WTC11 (cell line): ENCODE measurements at regions not wholly inside any gene's neighbourhood (a gene's known extent, or its start where the extent isn't known, plus 50 kb on each side); places are given as distances from the start of the nearest gene placed in this dataset.

Experiments used
- CTCF ChIP-seq: fragments of 200-600 bp; IDR thresholded peaks from 2 replicates; pipeline ENCODE4 v1.8.0; 2022; ENCODE audit warnings: antibody characterized with exemption
- ELF4 ChIP-seq: sonication (generic); formaldehyde crosslinking; IDR thresholded peaks from 2 replicates; pipeline ENCODE4 v1.8.1; 2022; ENCODE audit warnings: low read depth, mild to moderate bottlenecking, moderate library complexity, missing genetic modification reagents
- FOXP1 ChIP-seq: sonication (generic); formaldehyde crosslinking; IDR thresholded peaks from 2 replicates; pipeline ENCODE4 v1.8.0; 2022; ENCODE audit warnings: missing genetic modification reagents, mild to moderate bottlenecking, moderate library complexity, borderline replicate concordance
- USF2 ChIP-seq: sonication (generic); formaldehyde crosslinking; IDR thresholded peaks from 2 replicates; pipeline ENCODE4 v1.8.1; 2023; ENCODE audit warnings: mild to moderate bottlenecking, missing genetic modification reagents, moderate library complexity
- TF ChIP-seq, protein P1 (sequence below): sonication (generic); formaldehyde crosslinking; IDR thresholded peaks from 2 replicates; pipeline ENCODE4 v1.8.1; 2022; ENCODE audit warnings: missing genetic modification reagents, borderline replicate concordance
- TF ChIP-seq, protein P2 (sequence below): fragments of 250-450 bp; sonication (Bioruptor Pico); IDR thresholded peaks from 2 replicates; pipeline ENCODE4 v1.9.0; 2021; ENCODE audit warnings: mild to moderate bottlenecking, borderline replicate concordance
- TF ChIP-seq, protein P3 (sequence below): sonication (generic); formaldehyde crosslinking; IDR thresholded peaks from 2 replicates; pipeline ENCODE4 v1.8.1; 2023; ENCODE audit warnings: mild to moderate bottlenecking, missing genetic modification reagents

DNA sequence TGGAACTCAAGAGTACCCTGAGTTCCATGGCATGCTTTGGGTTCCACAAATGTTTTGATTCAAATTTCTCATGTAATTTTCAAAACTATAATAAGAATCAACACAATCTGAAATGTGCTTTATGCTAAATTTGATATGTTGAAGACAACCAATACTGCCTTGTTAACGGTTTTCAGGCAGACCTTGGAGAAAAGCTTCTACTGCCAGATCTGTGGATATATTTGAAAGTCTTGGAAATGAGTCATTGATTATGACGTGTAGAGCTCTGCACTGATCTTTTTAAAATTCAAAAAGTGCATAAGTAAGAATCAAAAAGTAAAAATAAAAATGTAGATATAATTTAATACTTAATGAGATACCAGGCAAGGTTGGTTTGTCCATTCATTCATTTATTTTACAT, 74.0 kb upstream of the TNR start:
- TF ChIP-seq USF2 (CRISPR knock-in tag), result no peak
- TF ChIP-seq, protein P1, sequence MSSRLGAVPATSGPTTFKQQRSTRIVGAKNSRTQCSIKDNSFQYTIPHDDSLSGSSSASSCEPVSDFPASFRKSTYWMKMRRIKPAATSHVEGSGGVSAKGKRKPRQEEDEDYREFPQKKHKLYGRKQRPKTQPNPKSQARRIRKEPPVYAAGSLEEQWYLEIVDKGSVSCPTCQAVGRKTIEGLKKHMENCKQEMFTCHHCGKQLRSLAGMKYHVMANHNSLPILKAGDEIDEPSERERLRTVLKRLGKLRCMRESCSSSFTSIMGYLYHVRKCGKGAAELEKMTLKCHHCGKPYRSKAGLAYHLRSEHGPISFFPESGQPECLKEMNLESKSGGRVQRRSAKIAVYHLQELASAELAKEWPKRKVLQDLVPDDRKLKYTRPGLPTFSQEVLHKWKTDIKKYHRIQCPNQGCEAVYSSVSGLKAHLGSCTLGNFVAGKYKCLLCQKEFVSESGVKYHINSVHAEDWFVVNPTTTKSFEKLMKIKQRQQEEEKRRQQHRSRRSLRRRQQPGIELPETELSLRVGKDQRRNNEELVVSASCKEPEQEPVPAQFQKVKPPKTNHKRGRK (CRISPR knock-in tag), result no peak
- TF ChIP-seq ELF4 (CRISPR knock-in tag), result no peak
- TF ChIP-seq CTCF, result no peak
- TF ChIP-seq, protein P2, sequence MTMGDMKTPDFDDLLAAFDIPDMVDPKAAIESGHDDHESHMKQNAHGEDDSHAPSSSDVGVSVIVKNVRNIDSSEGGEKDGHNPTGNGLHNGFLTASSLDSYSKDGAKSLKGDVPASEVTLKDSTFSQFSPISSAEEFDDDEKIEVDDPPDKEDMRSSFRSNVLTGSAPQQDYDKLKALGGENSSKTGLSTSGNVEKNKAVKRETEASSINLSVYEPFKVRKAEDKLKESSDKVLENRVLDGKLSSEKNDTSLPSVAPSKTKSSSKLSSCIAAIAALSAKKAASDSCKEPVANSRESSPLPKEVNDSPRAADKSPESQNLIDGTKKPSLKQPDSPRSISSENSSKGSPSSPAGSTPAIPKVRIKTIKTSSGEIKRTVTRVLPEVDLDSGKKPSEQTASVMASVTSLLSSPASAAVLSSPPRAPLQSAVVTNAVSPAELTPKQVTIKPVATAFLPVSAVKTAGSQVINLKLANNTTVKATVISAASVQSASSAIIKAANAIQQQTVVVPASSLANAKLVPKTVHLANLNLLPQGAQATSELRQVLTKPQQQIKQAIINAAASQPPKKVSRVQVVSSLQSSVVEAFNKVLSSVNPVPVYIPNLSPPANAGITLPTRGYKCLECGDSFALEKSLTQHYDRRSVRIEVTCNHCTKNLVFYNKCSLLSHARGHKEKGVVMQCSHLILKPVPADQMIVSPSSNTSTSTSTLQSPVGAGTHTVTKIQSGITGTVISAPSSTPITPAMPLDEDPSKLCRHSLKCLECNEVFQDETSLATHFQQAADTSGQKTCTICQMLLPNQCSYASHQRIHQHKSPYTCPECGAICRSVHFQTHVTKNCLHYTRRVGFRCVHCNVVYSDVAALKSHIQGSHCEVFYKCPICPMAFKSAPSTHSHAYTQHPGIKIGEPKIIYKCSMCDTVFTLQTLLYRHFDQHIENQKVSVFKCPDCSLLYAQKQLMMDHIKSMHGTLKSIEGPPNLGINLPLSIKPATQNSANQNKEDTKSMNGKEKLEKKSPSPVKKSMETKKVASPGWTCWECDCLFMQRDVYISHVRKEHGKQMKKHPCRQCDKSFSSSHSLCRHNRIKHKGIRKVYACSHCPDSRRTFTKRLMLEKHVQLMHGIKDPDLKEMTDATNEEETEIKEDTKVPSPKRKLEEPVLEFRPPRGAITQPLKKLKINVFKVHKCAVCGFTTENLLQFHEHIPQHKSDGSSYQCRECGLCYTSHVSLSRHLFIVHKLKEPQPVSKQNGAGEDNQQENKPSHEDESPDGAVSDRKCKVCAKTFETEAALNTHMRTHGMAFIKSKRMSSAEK, result no peak
- TF ChIP-seq, protein P3, sequence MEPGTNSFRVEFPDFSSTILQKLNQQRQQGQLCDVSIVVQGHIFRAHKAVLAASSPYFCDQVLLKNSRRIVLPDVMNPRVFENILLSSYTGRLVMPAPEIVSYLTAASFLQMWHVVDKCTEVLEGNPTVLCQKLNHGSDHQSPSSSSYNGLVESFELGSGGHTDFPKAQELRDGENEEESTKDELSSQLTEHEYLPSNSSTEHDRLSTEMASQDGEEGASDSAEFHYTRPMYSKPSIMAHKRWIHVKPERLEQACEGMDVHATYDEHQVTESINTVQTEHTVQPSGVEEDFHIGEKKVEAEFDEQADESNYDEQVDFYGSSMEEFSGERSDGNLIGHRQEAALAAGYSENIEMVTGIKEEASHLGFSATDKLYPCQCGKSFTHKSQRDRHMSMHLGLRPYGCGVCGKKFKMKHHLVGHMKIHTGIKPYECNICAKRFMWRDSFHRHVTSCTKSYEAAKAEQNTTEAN (CRISPR knock-in tag), result no peak
- no peak for TF ChIP-seq FOXP1 (CRISPR knock-in tag)
